Hypothalamus (tissue), 51 donors: ENCODE measurements at regions not wholly inside any gene's neighbourhood (a gene's known extent, or its start where the extent isn't known, plus 50 kb on each side); places are given as distances from the start of the nearest gene placed in this dataset.
"Not testable (repeated sequence)": the region's sequence is repeated elsewhere in the genome, so short reads cannot be mapped to it uniquely, and the experiment has no call there.

Experiments used
- DNase-seq, 51 donors: peaks; one replicate each; lab custom pipeline; 2025; lab: John Stamatoyannopoulos, UW

- DNase-seq: no peak
Observed at GRCh38 chr16:26382586-26382985, 684.1 kb upstream of the C16orf82 start.

GRCh38 chr16:26386096-26386495 is 680.6 kb upstream of the C16orf82 start:
- no peak for DNase-seq

DNA sequence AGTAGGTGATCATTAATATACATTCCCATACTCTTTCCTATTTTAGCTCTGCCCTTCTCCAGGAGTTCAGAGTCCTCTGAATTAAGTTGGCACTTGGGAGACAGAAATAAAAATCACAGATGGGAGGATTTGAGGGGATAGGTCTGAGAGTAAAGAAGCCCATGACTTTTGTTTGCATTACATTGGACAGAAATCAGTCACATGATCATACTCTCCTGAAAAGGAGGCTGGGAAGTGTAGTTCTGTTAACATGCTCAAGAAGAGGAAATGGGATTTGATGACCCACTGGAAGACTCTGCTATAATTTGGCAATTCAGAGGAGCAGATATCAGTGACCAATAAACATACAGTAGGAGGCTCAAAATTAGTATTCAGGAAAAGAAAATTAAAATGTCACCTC is 674.9 kb upstream of the C16orf82 start:
- DNase-seq: no peak

DNA sequence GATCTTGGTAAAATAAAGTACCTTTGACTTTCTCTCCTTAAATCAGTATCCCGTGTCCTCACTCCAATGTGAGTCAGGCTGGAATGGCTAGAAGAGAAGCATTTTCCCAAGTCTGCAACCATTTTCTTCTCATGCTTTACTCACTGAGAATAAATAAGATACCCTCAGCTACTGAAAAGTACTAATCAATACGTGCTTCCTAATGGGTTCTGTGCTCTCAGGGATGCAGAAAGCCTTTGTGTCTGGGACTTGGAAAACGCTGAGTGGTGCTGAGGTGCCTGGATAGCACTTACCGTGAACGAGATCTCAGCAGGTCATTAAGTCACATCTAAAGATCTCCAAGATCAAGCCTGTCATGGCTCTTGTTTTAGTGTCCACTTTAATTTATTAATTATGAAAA is 672.3 kb upstream of the C16orf82 start:
- DNase-seq: no peak

GRCh38 chr16:26395700-26396099 is 671.0 kb upstream of the C16orf82 start:
- DNase-seq: no peak

- peak in 1 of 51 donors; percentile 6 for DNase-seq
Observed at GRCh38 chr16:26396511-26397235, 670.1 kb upstream of the C16orf82 start.

GRCh38 chr16:26413780-26414179 is 652.9 kb upstream of the C16orf82 start:
- DNase-seq: peak in 1 of 51 donors; percentile 36

DNA sequence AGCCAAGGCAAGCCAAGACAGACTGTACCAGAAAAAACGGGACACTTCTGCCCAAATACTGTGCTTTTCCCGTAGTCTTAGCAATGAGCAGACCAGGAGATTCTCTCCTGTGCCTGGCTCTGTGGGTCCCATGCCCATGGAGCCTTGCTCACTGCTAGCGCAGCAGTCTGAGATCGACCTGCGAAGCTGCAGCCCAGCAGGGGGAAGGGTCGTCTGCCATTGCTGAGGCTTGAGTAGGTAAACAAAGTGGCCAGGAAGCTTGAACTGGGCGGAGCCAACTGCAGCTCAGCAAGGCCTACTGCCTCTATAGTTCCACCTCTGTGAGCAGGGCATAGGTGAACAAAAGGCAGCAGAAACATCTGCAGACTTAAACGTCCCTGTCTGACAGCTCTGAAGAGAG is 647.3 kb upstream of the C16orf82 start:
- not testable (repeated sequence) for DNase-seq

- DNase-seq: no peak
Observed at GRCh38 chr16:26430618-26431017, 636.1 kb upstream of the C16orf82 start.

GRCh38 chr16:26433807-26434206 is 632.9 kb upstream of the C16orf82 start:
- no peak for DNase-seq

GRCh38 chr16:26441178-26441577 is 625.5 kb upstream of the C16orf82 start:
- DNase-seq: no peak

- DNase-seq: no peak
Observed at GRCh38 chr16:26442321-26442720, 624.4 kb upstream of the C16orf82 start.

DNA sequence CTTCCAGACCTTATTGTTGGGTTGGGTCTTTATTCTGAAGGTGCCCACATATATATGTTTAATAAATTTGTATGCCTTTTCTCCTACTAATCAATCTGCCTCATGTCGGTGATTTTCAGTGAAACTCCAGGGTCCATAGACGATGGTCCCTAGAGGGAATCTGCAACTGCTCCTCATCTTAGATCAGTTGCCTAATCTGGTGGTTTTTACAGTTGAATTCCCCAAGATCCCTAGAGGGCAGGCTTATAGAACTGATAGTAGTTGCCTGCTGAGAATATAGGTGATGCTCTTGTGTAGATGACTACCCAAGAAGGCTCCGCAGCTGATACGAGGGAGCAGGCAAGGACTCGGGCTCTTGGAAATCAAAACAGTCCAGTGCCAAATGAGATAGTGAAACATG is 619.2 kb upstream of the C16orf82 start:
- DNase-seq: no peak

DNA sequence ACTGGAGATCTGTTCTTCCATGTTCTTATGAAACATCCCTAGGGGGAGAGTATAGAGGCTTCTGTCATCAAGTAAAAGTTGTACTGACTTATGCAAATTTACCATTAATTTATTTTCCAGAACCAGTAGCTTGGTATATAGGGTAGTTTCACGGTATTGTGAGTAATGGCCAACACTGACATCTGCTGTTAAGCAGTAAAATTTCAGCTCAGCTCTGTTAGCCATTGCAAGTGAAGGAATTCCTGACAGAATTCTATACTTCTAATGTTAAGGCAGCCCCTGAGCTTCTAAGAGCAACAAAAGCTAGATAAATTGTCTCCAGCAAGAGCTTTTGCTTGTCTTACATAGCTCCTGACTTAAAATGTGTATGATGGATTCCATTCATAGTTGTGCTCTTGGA is 613.5 kb upstream of the C16orf82 start:
- no peak for DNase-seq

GRCh38 chr16:26454102-26454501 is 612.6 kb upstream of the C16orf82 start:
- DNase-seq: peak in 1 of 51 donors; percentile 2

DNA sequence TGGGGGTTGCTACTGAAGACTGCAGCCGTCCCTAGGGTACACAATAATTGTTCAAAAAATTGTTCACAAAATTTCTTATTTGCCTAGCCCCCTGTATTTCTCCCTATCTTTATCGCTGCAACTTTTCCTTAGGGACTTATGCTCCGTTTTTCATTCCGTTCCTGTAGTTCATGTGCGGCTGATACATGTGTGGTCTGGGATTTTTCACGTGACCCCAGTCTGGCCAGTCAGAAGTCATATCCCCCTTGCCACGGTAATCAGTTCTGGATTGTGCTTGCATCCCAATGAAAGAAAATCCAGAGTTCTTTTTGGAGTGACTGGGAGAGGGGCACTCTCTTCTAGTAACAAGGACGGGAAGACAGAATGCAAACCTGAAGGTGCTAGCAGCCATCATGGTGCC is 610.7 kb upstream of the C16orf82 start:
- no peak for DNase-seq

DNA sequence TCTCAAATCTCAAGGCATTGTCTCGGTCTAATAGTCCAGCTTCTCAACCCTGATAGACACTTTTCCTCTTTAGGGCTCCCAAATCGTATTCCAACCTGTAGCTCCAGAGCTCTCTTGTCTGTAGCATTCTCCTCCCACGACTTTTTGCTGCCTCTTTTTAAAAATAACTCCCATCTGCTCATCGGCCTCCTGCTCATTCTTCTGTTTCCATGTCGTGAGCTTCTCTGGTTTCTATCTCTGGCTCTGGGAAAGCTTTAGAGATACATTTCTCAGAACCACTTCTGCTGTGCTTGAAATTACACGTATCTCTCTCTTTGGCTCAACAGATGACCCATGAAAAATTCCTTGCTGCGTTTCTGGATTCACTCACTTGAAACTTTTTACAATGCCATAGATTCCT is 609.6 kb upstream of the C16orf82 start:
- DNase-seq: peak in 1 of 51 donors; percentile 12

- no peak for DNase-seq
Observed at GRCh38 chr16:26457882-26458281, 608.8 kb upstream of the C16orf82 start.

DNA sequence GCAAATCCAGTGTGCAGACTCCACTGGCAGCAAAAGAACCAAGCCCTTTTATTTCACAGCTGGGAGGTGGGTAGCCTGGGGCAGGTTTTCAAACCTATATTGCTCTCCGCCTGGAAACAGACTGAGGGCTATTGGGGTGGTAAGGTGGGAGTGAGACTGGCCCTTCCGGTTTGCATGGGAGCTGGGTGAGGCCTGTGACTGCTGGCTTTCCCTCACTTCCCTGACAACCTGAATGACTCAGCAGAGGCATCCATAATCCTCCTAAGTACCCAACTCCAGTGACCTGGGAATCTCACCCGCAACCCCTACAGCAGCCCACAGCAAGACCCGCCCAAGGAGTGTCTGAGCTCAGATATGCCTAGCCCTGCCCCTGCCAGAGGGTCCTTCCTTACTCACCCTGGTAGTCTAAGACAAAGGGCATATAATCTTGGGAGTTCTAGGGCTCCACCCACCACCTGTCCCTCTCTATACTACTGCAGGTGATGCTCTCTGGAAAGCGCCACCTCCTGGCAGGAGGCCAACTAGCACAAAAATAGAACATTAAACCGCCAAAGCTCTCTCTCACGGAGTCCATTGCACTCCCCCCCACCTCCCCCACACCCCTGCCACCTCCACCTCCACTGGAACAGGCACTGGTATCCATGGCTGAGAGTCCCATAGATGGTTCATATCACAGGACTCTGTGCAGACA is 602.0 kb upstream of the C16orf82 start:
- no peak for DNase-seq

GRCh38 chr16:26474405-26474804 is 592.3 kb upstream of the C16orf82 start:
- not testable (repeated sequence) for DNase-seq

- peak in 1 of 51 donors; percentile 1 for DNase-seq
Observed at GRCh38 chr16:26475596-26475995, 591.1 kb upstream of the C16orf82 start.

GRCh38 chr16:26491101-26491670 is 575.5 kb upstream of the C16orf82 start:
- DNase-seq: no peak
